ENCODE measurements at regions not wholly inside any gene's neighbourhood (a gene's known extent, or its start where the extent isn't known, plus 50 kb on each side); places are given as distances from the start of the nearest gene placed in this dataset.

GRCh38 chr2:195044801-195045200 is 612.2 kb upstream of the SLC39A10 start:
- Mint-ChIP-seq H3K9me3 (ENCODE audit: unreplicated experiment) (no peaks in the 10 kb centered on the region), H3K27me3 (ENCODE audit: insufficient read depth, unreplicated experiment) (no peaks in the 10 kb centered on the region), H3K4me3 (ENCODE audit: unreplicated experiment) (no peak overlapping the region), H3K27ac (ENCODE audit: unreplicated experiment) (no peak overlapping the region), H3K4me1 (ENCODE audit: low read depth, unreplicated experiment) (no peaks in the 10 kb centered on the region), H3K36me3 (ENCODE audit: insufficient read depth, unreplicated experiment) (no peaks in the 10 kb centered on the region)
- no peak for DNase-seq
- ChIA-PET POLR2A (no interaction called here), CTCF (no interaction called here)
- TF ChIP-seq CTCF (IDR thresholded peaks at IDR 0.05; ENCODE audit: insufficient read depth in 1 of 2, low read depth in 1 of 2, low read length in 1 of 2, severe bottlenecking in 1 of 2, unreplicated experiment in 1 of 2), result no peak
- H3K27me3 ChIP-seq (replicated peaks; ENCODE audit: control insufficient read depth, insufficient read depth, low read length), result no peaks in the 10 kb centered on the region
- no peak overlapping the region for H3K4me3 ChIP-seq (ENCODE audit: low read depth, low read length)
- BruUV-seq (replicated peaks), result no TSS peak
- no peaks in the 10 kb centered on the region for H3K4me1 ChIP-seq
- no peaks in the 10 kb centered on the region for H3K36me3 ChIP-seq (ENCODE audit: control insufficient read depth, insufficient read depth, low read length)
- H3K9me3 ChIP-seq, result no peaks in the 10 kb centered on the region
- intact Hi-C loops (cut with micrococcal nuclease; ENCODE audit: unreplicated experiment), result no loop called here

GRCh38 chr2:195038153-195038552 is 618.9 kb upstream of the SLC39A10 start:
- Histone ChIP-seq H3K4me1 (no peaks in the 10 kb centered on the region), H3K27me3 (replicated peaks; ENCODE audit: control insufficient read depth, insufficient read depth, low read length) (no peaks in the 10 kb centered on the region), H3K36me3 (ENCODE audit: control insufficient read depth, insufficient read depth, low read length) (no peaks in the 10 kb centered on the region), H3K4me3 (ENCODE audit: low read depth, low read length) (no peak overlapping the region), H3K9me3 (no peaks in the 10 kb centered on the region)
- ChIA-PET CTCF (no interaction called here), POLR2A (no interaction called here)
- no TSS peak for BruUV-seq (replicated peaks)
- H3K4me3 Mint-ChIP-seq (ENCODE audit: unreplicated experiment), result no peak overlapping the region
- H3K27me3 Mint-ChIP-seq (ENCODE audit: insufficient read depth, unreplicated experiment), result no peaks in the 10 kb centered on the region
- intact Hi-C loops (cut with micrococcal nuclease; ENCODE audit: unreplicated experiment), result no loop called here
- TF ChIP-seq CTCF (IDR thresholded peaks at IDR 0.05; ENCODE audit: insufficient read depth in 1 of 2, low read depth in 1 of 2, low read length in 1 of 2, severe bottlenecking in 1 of 2, unreplicated experiment in 1 of 2), result no peak
- no peak for DNase-seq
- H3K27ac Mint-ChIP-seq (ENCODE audit: unreplicated experiment), result no peak overlapping the region
- H3K9me3 Mint-ChIP-seq (ENCODE audit: unreplicated experiment), result no peaks in the 10 kb centered on the region
- no peaks in the 10 kb centered on the region for H3K4me1 Mint-ChIP-seq (ENCODE audit: low read depth, unreplicated experiment)
- no peaks in the 10 kb centered on the region for H3K36me3 Mint-ChIP-seq (ENCODE audit: insufficient read depth, unreplicated experiment)

GRCh38 chr2:195037045-195037444 is 620.0 kb upstream of the SLC39A10 start:
- no TSS peak for BruUV-seq (replicated peaks)
- no peak for TF ChIP-seq CTCF (IDR thresholded peaks at IDR 0.05; ENCODE audit: insufficient read depth in 1 of 2, low read depth in 1 of 2, low read length in 1 of 2, severe bottlenecking in 1 of 2, unreplicated experiment in 1 of 2)

More at GRCh38 chr2:195037045-195037444, 620.0 kb upstream of the SLC39A10 start:
- intact Hi-C loops (cut with micrococcal nuclease; ENCODE audit: unreplicated experiment), result no loop called here
- H3K4me1 Mint-ChIP-seq (ENCODE audit: low read depth, unreplicated experiment), result no peaks in the 10 kb centered on the region
- no peaks in the 10 kb centered on the region for H3K9me3 Mint-ChIP-seq (ENCODE audit: unreplicated experiment)
- no peaks in the 10 kb centered on the region for H3K36me3 ChIP-seq (ENCODE audit: control insufficient read depth, insufficient read depth, low read length)
- CTCF ChIA-PET, result no interaction called here
- no peaks in the 10 kb centered on the region for H3K9me3 ChIP-seq
- POLR2A ChIA-PET, result no interaction called here
- no peak overlapping the region for H3K4me3 Mint-ChIP-seq (ENCODE audit: unreplicated experiment)
- H3K27me3 Mint-ChIP-seq (ENCODE audit: insufficient read depth, unreplicated experiment), result no peaks in the 10 kb centered on the region
- H3K27me3 ChIP-seq (replicated peaks; ENCODE audit: control insufficient read depth, insufficient read depth, low read length), result no peaks in the 10 kb centered on the region
- H3K36me3 Mint-ChIP-seq (ENCODE audit: insufficient read depth, unreplicated experiment), result no peaks in the 10 kb centered on the region
- no peak for DNase-seq
- H3K4me3 ChIP-seq (ENCODE audit: low read depth, low read length), result no peak overlapping the region
- H3K4me1 ChIP-seq, result no peaks in the 10 kb centered on the region
- H3K27ac Mint-ChIP-seq (ENCODE audit: unreplicated experiment), result no peak overlapping the region
